Tibial artery (tissue), 4 donors: ENCODE measurements at regions not wholly inside any gene's neighbourhood (a gene's known extent, or its start where the extent isn't known, plus 50 kb on each side); places are given as distances from the start of the nearest gene placed in this dataset.

Experiments
- DNase-seq, 2 donors: peaks; one replicate each; pipeline ENCODE4 v3.0.0-alpha.2; 2019
- H3K27ac ChIP-seq, 2 donors: fragments of 200-600 bp; sonication (generic) in 1 of 2; 1 replicate in 1 of 2; 2 replicates in 1 of 2; pipeline ENCODE4 v1.5.1; 2018 to 2019; ENCODE audit warnings: mild to moderate bottlenecking in 1 of 2
- H3K27me3 ChIP-seq, 2 donors: fragments of 200-600 bp; sonication (generic) in 1 of 2; one replicate each; pipeline versions ENCODE4 v1.5.1 to v1.6.0; 2016 to 2019
- H3K36me3 ChIP-seq, 3 donors: fragments of 200-600 bp; sonication (generic) in 2 of 3; one replicate each; pipeline ENCODE4 v1.5.1; 2016 to 2019; ENCODE audit warnings: mild to moderate bottlenecking in 2 of 3
- H3K4me1 ChIP-seq, 4 donors: fragments of 200-600 bp; sonication (generic) in 2 of 4; 1 replicate in 3 of 4; 2 replicates in 1 of 4; pipeline ENCODE4 v1.5.1; 2016 to 2019
- H3K4me3 ChIP-seq, 2 donors: fragments of 200-600 bp; sonication (generic) in 1 of 2; 1 replicate in 1 of 2; 2 replicates in 1 of 2; pipeline ENCODE4 v1.5.1; 2018 to 2019; ENCODE audit warnings: mild to moderate bottlenecking in 2 of 2
- H3K9me3 ChIP-seq, 3 donors: fragments of 200-600 bp; sonication (generic) in 1 of 3; one replicate each; pipeline ENCODE4 v1.5.1; 2016 to 2019
- CTCF ChIP-seq, 2 experiments: fragments of 200-600 bp in 1 of 2; fragments of 450-650 bp in 1 of 2; IDR thresholded peaks; one replicate each; pipeline ENCODE4 v1.5.1; 2017 to 2019; ENCODE audit warnings: antibody characterized with exemption in 2 of 2, mild to moderate bottlenecking in 1 of 2, moderate library complexity in 1 of 2
- intact Hi-C: fragments of 100-400 bp; cut with DNase I; formaldehyde crosslinking; loops from one replicate; pipeline ENCODE4 v1.15.0; 2023; ENCODE audit warnings: low total_unique reads

DNA sequence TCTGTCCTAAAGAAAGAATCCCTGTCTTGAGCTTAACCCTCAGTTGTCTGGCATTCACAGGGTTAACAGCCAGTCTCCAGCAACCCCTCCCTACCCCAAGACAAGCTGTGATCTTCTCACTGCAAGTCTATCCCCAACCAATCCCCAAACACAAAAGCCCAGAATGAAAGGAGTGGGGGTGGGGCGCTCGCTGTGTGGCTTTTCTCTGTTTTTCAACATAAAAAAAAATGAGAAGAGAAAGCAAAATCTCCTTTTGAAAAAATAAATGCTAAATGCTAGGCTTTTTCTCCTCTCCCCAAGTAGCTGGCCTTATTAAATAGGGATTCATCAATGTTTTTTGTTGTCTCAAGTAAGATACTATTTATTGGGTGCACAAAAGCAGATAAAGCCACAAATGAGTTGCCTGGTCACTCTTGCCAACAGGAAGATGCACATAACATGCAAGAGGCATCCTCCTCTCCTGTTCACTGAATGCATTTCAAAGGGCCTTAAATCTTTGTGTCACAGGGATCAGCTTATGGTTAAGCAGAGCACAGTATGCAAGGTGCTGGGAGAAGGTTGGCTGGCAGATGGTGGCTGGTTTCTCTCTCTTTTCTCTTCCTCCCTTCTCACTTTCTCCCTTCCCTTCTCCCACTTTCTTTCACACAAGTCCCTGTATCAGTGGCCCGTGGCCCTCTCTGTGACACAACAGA lies 225.6 kb downstream of the CMPK2 start:
- DNase-seq: no peak
- H3K4me1 ChIP-seq: no peaks in the 10 kb centered on the region
- H3K27ac ChIP-seq: no peak overlapping the region
- no peaks in the 10 kb centered on the region for H3K27me3 ChIP-seq
- TF ChIP-seq CTCF (IDR thresholded peaks at IDR 0.05): no peak
- intact Hi-C loops: no loop called here
- H3K36me3 ChIP-seq: no peaks in the 10 kb centered on the region
- H3K9me3 ChIP-seq: no peaks in the 10 kb centered on the region
- no peak overlapping the region for H3K4me3 ChIP-seq

DNA sequence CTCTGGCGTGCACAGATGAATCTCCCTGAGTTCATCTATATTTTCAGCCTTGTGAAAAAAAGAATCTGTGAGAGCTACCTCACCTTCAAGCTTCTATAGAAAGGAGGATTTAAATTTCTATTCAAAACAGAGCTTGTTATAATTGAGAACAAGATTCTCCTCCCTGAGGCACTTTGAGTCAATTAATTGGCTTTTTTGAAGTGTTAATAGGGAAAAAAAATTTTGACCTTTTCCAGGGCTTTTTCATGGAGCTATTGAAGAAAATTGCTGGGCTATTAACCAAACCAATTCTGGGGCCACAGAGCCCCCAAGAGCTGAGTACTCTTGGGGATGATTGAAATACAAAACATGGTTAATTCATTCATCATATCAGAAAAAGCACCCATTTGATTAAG lies 225.1 kb downstream of the CMPK2 start:
- Histone ChIP-seq H3K27me3 (no peaks in the 10 kb centered on the region), H3K4me1 (no peaks in the 10 kb centered on the region), H3K4me3 (no peak overlapping the region), H3K27ac (no peak overlapping the region), H3K9me3 (no peaks in the 10 kb centered on the region), H3K36me3 (no peaks in the 10 kb centered on the region)
- no peak for TF ChIP-seq CTCF (IDR thresholded peaks at IDR 0.05)
- no peak for DNase-seq
- intact Hi-C loops: no loop called here

GRCh38 chr2:6641956-6642355 lies 223.8 kb downstream of the CMPK2 start:
- intact Hi-C loops: no loop called here
- no peak for TF ChIP-seq CTCF (IDR thresholded peaks at IDR 0.05)
- H3K27ac ChIP-seq: no peak overlapping the region
- H3K36me3 ChIP-seq: no peaks in the 10 kb centered on the region
- no peak overlapping the region for H3K4me3 ChIP-seq
- H3K27me3 ChIP-seq: no peaks in the 10 kb centered on the region
- no peak for DNase-seq
- H3K4me1 ChIP-seq: no peaks in the 10 kb centered on the region
- no peaks in the 10 kb centered on the region for H3K9me3 ChIP-seq

DNA sequence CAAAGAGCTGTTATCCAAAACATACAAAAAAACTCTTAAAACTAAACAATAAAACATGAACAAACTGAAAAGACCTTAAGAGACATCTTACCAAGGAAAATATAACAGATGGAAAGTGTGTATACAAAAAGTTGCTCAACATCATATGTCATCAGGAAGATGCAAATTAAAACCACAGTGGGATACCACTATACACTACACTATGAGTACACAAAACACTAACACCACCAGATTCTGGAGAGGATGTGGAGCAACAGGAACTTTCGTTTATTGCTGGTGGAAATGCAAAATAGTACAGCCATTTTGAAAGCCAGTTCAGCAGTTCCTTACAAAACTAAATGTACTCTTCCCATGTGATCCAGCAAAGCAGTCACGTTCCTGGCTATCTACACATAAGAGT lies 221.4 kb downstream of the CMPK2 start:
- Histone ChIP-seq H3K27ac (no peak overlapping the region), H3K4me1 (no peaks in the 10 kb centered on the region), H3K27me3 (no peaks in the 10 kb centered on the region), H3K9me3 (no peaks in the 10 kb centered on the region), H3K36me3 (no peaks in the 10 kb centered on the region), H3K4me3 (no peak overlapping the region)
- intact Hi-C loops: no loop called here
- no peak for DNase-seq
- TF ChIP-seq CTCF (IDR thresholded peaks at IDR 0.05): no peak

GRCh38 chr2:6645004-6645403 lies 220.7 kb downstream of the CMPK2 start:
- no peak for DNase-seq
- Histone ChIP-seq H3K27me3 (no peaks in the 10 kb centered on the region), H3K9me3 (no peaks in the 10 kb centered on the region), H3K4me1 (no peaks in the 10 kb centered on the region), H3K36me3 (no peaks in the 10 kb centered on the region), H3K27ac (no peak overlapping the region), H3K4me3 (no peak overlapping the region)
- intact Hi-C loops: no loop called here
- TF ChIP-seq CTCF (IDR thresholded peaks at IDR 0.05): no peak

DNA sequence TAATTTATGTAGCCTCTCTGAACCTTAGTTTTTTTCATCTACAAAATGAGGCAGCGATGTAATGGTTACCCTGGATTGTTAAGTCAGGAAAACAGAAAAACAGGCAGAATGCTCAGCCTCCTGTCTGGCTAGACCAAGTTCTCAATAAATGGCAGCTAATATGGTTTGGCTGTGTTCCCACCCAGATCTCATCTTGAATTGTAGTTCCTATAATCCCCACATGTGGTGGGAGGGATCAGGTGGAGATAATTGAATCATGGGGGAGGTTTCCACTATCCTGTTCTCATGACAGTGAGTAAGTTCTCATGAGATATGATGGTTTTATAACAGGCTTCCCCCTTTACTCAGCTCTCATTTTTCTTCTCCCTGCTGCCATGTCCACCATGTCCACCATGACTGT lies 220.0 kb downstream of the CMPK2 start:
- Histone ChIP-seq H3K4me3 (no peak overlapping the region), H3K27me3 (no peaks in the 10 kb centered on the region), H3K36me3 (no peaks in the 10 kb centered on the region), H3K27ac (no peak overlapping the region), H3K4me1 (no peaks in the 10 kb centered on the region), H3K9me3 (no peaks in the 10 kb centered on the region)
- TF ChIP-seq CTCF (IDR thresholded peaks at IDR 0.05): no peak
- intact Hi-C loops: no loop called here
- no peak for DNase-seq
